ENCODE measurements at regions not wholly inside any gene's neighbourhood (a gene's known extent, or its start where the extent isn't known, plus 50 kb on each side); places are given as distances from the start of the nearest gene placed in this dataset.

GRCh38 chr4:177638871-177639270 lies 196.6 kb upstream of the AGA start:
- intact Hi-C loops (cut with micrococcal nuclease; ENCODE audit: unreplicated experiment) (no loop called here), in situ Hi-C loops (cut with HindIII; ENCODE audit: extremely low pct_ligation_motif_present, low pct_unique_long_range_greater_than_20kb) (no loop called here)
- H4K20me1 ChIP-seq (ENCODE audit: insufficient read depth, low read length) = no peaks in the 10 kb centered on the region
- DNase-seq (ENCODE audit: low spot score) (no peak), FAIRE-seq (no peak), ATAC-seq (no peak)
- H3K4me2 ChIP-seq (ENCODE audit: low read depth, low read length) = no peak overlapping the region
- TF ChIP-seq MED13 (CRISPR knock-in tag; IDR thresholded peaks at IDR 0.05) = no peak
- TF ChIP-seq ZNF674 (CRISPR knock-in tag; IDR thresholded peaks at IDR 0.05; ENCODE audit: low read depth) = no peak
- TF ChIP-seq ZNF550 (CRISPR knock-in tag; IDR thresholded peaks at IDR 0.05; ENCODE audit: borderline replicate concordance) = no peak
- no peak for TF ChIP-seq ZEB1 (IDR thresholded peaks at IDR 0.05; ENCODE audit: insufficient replicate concordance, low read depth)
- H3K9me3 ChIP-seq (ENCODE audit: low read length) = no peaks in the 10 kb centered on the region
- H3K36me3 ChIP-seq (replicated peaks in 1 of 2; ENCODE audit: control insufficient read depth in 1 of 2, insufficient read depth in 2 of 2, low read length in 2 of 2) = no peaks in the 10 kb centered on the region
- no peaks in the 10 kb centered on the region for H3K27me3 ChIP-seq (ENCODE audit: control insufficient read depth in 1 of 2, insufficient read depth in 2 of 2, low read length in 2 of 2)
- 2% methylated on average over 2 of the region's 2 CpGs for WGBS (ENCODE audit: low lambda C conversion rate)
- H3K9ac ChIP-seq (ENCODE audit: insufficient read depth, low read depth, low read length) = no peak overlapping the region
- no peak overlapping the region for H3K4me3 ChIP-seq (replicated peaks in 1 of 3; ENCODE audit: insufficient read depth in 1 of 3, low read depth in 2 of 3, low read length in 3 of 3)
- no peak overlapping the region for H3K27ac ChIP-seq (ENCODE audit: extremely low read length, insufficient read depth, low read length)
- POLR2A ChIA-PET = no interaction called here
- CTCF ChIA-PET (ENCODE audit: low intra/inter-chr PET ratio, low total read pairs) = no interaction called here
- H3K4me1 ChIP-seq (ENCODE audit: insufficient read depth, low read length) = no peaks in the 10 kb centered on the region
- no TSS peak for BruUV-seq (replicated peaks)
- H2AFZ ChIP-seq (ENCODE audit: low read length) = no peak overlapping the region
- no peaks in the 10 kb centered on the region for H3K79me2 ChIP-seq (ENCODE audit: insufficient read depth, low read length)

GRCh38 chr4:177640864-177641263 lies 198.6 kb upstream of the AGA start:
- H3K4me3 ChIP-seq (replicated peaks in 1 of 3; ENCODE audit: insufficient read depth in 1 of 3, low read depth in 2 of 3, low read length in 3 of 3) = no peak overlapping the region
- no peaks in the 10 kb centered on the region for H4K20me1 ChIP-seq (ENCODE audit: insufficient read depth, low read length)
- WGBS (ENCODE audit: low lambda C conversion rate) = 3% methylated on average over 4 of the region's 4 CpGs
- H3K4me1 ChIP-seq (ENCODE audit: insufficient read depth, low read length) = no peaks in the 10 kb centered on the region
- H3K4me2 ChIP-seq (ENCODE audit: low read depth, low read length) = no peak overlapping the region
- no peak overlapping the region for H2AFZ ChIP-seq (ENCODE audit: low read length)
- DNase-seq (ENCODE audit: low spot score) (no peak), FAIRE-seq (no peak), ATAC-seq (no peak)
- CTCF ChIA-PET (ENCODE audit: low intra/inter-chr PET ratio, low total read pairs) = no interaction called here
- H3K9ac ChIP-seq (ENCODE audit: insufficient read depth, low read depth, low read length) = no peak overlapping the region
- POLR2A ChIA-PET = no interaction called here
- in situ Hi-C loops (cut with HindIII; ENCODE audit: extremely low pct_ligation_motif_present, low pct_unique_long_range_greater_than_20kb) = no loop called here
- H3K79me2 ChIP-seq (ENCODE audit: insufficient read depth, low read length) = no peaks in the 10 kb centered on the region
- no peak overlapping the region for H3K27ac ChIP-seq (ENCODE audit: extremely low read length, insufficient read depth, low read length)
- BruUV-seq (replicated peaks) = no TSS peak
- intact Hi-C loops (cut with micrococcal nuclease; ENCODE audit: unreplicated experiment) = no loop called here
- H3K9me3 ChIP-seq (ENCODE audit: low read length) = no peaks in the 10 kb centered on the region
- H3K36me3 ChIP-seq (replicated peaks in 1 of 2; ENCODE audit: control insufficient read depth in 1 of 2, insufficient read depth in 2 of 2, low read length in 2 of 2) = no peaks in the 10 kb centered on the region
- TF ChIP-seq, protein P1, sequence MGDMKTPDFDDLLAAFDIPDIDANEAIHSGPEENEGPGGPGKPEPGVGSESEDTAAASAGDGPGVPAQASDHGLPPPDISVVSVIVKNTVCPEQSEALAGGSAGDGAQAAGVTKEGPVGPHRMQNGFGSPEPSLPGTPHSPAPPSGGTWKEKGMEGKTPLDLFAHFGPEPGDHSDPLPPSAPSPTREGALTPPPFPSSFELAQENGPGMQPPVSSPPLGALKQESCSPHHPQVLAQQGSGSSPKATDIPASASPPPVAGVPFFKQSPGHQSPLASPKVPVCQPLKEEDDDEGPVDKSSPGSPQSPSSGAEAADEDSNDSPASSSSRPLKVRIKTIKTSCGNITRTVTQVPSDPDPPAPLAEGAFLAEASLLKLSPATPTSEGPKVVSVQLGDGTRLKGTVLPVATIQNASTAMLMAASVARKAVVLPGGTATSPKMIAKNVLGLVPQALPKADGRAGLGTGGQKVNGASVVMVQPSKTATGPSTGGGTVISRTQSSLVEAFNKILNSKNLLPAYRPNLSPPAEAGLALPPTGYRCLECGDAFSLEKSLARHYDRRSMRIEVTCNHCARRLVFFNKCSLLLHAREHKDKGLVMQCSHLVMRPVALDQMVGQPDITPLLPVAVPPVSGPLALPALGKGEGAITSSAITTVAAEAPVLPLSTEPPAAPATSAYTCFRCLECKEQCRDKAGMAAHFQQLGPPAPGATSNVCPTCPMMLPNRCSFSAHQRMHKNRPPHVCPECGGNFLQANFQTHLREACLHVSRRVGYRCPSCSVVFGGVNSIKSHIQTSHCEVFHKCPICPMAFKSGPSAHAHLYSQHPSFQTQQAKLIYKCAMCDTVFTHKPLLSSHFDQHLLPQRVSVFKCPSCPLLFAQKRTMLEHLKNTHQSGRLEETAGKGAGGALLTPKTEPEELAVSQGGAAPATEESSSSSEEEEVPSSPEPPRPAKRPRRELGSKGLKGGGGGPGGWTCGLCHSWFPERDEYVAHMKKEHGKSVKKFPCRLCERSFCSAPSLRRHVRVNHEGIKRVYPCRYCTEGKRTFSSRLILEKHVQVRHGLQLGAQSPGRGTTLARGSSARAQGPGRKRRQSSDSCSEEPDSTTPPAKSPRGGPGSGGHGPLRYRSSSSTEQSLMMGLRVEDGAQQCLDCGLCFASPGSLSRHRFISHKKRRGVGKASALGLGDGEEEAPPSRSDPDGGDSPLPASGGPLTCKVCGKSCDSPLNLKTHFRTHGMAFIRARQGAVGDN (CRISPR knock-in tag; IDR thresholded peaks at IDR 0.05) = no peak
- no peak for TF ChIP-seq MEIS1 (CRISPR knock-in tag; IDR thresholded peaks at IDR 0.05; ENCODE audit: borderline replicate concordance)
- no peak for TF ChIP-seq XRCC5 (optimal IDR thresholded peaks at IDR 0.05; ENCODE audit: low read length)
- TF ChIP-seq SUZ12 (IDR thresholded peaks at IDR 0.05; ENCODE audit: low read depth, low read length) = no peak
- H3K27me3 ChIP-seq (ENCODE audit: control insufficient read depth in 1 of 2, insufficient read depth in 2 of 2, low read length in 2 of 2) = no peaks in the 10 kb centered on the region

All from HepG2 (cell line).